NCI-H146 treated with DMSO at 0.1 percent for 48 hours (cell line): ENCODE measurements at regions not wholly inside any gene's neighbourhood (a gene's known extent, or its start where the extent isn't known, plus 50 kb on each side); places are given as distances from the start of the nearest gene placed in this dataset.

Experiments
- DNase-seq: peaks from one replicate; lab custom pipeline; 2025; ENCODE audit not compliant: unreplicated experiment; lab: John Stamatoyannopoulos, UW

GRCh38 chr10:90975096-90975495 lies 54.2 kb upstream of the ANKRD1 start:
- DNase-seq = no peak

- no peak for DNase-seq
These were observed 56.4 kb upstream of the ANKRD1 start for GRCh38 chr10:90977162-90977854.

- DNase-seq = no peak
These were observed 57.1 kb upstream of the ANKRD1 start for GRCh38 chr10:90977855-90978486.

GRCh38 chr10:90982406-90983008 lies 61.6 kb upstream of the ANKRD1 start:
- no peak for DNase-seq

GRCh38 chr10:90983914-90984549 lies 63.1 kb upstream of the ANKRD1 start:
- no peak for DNase-seq

GRCh38 chr10:90984898-90985297 lies 64.0 kb upstream of the ANKRD1 start:
- DNase-seq = no peak

- DNase-seq = no peak
These were observed 64.5 kb upstream of the ANKRD1 start for GRCh38 chr10:90985321-90985933.

- no peak for DNase-seq
These were observed 65.4 kb upstream of the ANKRD1 start for GRCh38 chr10:90986136-90986760.

- no peak for DNase-seq
These were observed 66.0 kb upstream of the ANKRD1 start for GRCh38 chr10:90986870-90987269.

- no peak for DNase-seq
These were observed 66.5 kb upstream of the ANKRD1 start for GRCh38 chr10:90987383-90987782.

GRCh38 chr10:90988024-90988423 lies 67.1 kb upstream of the ANKRD1 start:
- no peak for DNase-seq

- no peak for DNase-seq
These were observed 67.9 kb upstream of the ANKRD1 start for GRCh38 chr10:90988802-90989201.

- no peak for DNase-seq
These were observed 68.5 kb upstream of the ANKRD1 start for GRCh38 chr10:90989378-90989777.

- DNase-seq = no peak
These were observed 71.6 kb upstream of the ANKRD1 start for GRCh38 chr10:90992462-90992861.

GRCh38 chr10:90993340-90993739 lies 72.5 kb upstream of the ANKRD1 start:
- no peak for DNase-seq

GRCh38 chr10:90997670-90998069 lies 76.8 kb upstream of the ANKRD1 start:
- no peak for DNase-seq

GRCh38 chr10:90998733-90999511 lies 78.0 kb upstream of the ANKRD1 start:
- DNase-seq = no peak

- no peak for DNase-seq
These were observed 78.8 kb upstream of the ANKRD1 start for GRCh38 chr10:90999512-91000172.

GRCh38 chr10:91000470-91000869 lies 79.6 kb upstream of the ANKRD1 start:
- no peak for DNase-seq

- DNase-seq = no peak
These were observed 80.1 kb upstream of the ANKRD1 start for GRCh38 chr10:91000985-91001384.
